GM13976 (cell line): ENCODE measurements at regions not wholly inside any gene's neighbourhood (a gene's known extent, or its start where the extent isn't known, plus 50 kb on each side); places are given as distances from the start of the nearest gene placed in this dataset.

Experiments used
- DNase-seq: peaks from one replicate; pipeline ENCODE4 v3.0.0; 2012; ENCODE audit warnings: low spot score
- in situ Hi-C: fragments of 300-500 bp; cut with MboI; formaldehyde crosslinking; loops from one replicate; pipeline ENCODE4 v1.12.0; 2022; ENCODE audit warnings: low sequenced_read_pairs, mixed read lengths, inconsistent platforms; ENCODE audit not compliant: unreplicated experiment
- TF ChIP-seq, protein P1 (sequence below): IDR thresholded peaks from 2 replicates; pipeline ENCODE4 v1.5.1; 2012; ENCODE audit warnings: borderline replicate concordance, mild to moderate bottlenecking; ENCODE audit not compliant: insufficient read depth; ENCODE audit errors: extremely low read depth, missing control alignments, control extremely low read depth

DNA sequence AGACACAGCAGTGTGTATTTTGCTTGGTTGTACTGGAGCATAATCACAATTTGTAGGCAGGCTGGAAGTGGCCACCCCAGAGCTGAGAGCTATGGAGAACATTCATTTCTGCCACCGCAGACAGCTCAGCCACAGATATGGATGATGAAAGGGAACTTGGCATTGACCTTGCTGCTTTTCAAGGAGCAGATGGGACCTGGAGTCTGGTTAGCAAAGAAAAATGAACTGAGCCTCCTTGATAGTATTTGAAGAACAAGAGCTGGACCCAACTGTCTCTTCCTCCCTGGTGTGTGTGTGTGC, 395.2 kb upstream of the ZNF462 start:
- TF ChIP-seq, protein P1, sequence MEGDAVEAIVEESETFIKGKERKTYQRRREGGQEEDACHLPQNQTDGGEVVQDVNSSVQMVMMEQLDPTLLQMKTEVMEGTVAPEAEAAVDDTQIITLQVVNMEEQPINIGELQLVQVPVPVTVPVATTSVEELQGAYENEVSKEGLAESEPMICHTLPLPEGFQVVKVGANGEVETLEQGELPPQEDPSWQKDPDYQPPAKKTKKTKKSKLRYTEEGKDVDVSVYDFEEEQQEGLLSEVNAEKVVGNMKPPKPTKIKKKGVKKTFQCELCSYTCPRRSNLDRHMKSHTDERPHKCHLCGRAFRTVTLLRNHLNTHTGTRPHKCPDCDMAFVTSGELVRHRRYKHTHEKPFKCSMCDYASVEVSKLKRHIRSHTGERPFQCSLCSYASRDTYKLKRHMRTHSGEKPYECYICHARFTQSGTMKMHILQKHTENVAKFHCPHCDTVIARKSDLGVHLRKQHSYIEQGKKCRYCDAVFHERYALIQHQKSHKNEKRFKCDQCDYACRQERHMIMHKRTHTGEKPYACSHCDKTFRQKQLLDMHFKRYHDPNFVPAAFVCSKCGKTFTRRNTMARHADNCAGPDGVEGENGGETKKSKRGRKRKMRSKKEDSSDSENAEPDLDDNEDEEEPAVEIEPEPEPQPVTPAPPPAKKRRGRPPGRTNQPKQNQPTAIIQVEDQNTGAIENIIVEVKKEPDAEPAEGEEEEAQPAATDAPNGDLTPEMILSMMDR: no peak
- in situ Hi-C loops: no loop called here
- no peak for DNase-seq

DNA sequence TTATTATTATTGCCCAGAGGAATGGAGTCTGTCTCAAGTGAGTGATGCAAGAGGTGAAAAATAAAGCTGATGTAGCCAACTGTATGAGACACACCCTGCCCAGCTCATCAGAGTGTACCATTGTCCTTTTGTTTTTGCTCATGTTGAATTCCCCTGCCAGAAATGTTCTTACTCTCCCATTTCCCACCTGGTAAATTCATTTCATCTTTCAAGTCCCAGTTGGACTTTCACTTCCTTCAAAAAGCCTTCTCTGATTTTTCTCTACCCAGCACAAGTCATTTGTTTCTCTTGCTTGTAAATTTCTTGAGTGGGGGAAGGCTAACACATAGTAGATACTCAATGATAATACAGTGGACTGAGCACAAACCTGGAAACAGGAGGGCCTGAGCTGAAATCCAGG, 394.5 kb upstream of the ZNF462 start:
- TF ChIP-seq, protein P1: no peak
- in situ Hi-C loops: no loop called here
- no peak for DNase-seq

DNA sequence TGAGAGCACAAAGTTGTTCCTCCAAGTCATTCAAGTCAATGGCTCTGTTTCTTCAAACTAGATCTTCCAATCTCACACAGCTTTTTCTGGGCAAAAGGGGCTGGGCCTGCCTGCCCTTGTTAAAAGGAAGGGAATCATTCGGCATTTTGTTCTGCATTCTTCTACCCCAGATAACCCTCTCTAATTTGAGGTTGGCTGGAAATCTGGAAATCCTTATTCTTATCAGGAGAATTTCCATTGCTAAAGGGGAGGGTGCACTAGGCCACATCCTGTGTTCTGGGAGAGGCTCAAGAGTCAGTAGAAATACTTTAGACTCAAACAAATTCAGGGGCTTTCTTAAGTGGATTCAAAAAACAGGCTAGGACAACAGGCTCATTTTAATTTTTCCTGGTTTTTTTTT, 384.7 kb upstream of the ZNF462 start:
- TF ChIP-seq, protein P1: no peak
- DNase-seq: no peak
- in situ Hi-C loops: no loop called here

DNA sequence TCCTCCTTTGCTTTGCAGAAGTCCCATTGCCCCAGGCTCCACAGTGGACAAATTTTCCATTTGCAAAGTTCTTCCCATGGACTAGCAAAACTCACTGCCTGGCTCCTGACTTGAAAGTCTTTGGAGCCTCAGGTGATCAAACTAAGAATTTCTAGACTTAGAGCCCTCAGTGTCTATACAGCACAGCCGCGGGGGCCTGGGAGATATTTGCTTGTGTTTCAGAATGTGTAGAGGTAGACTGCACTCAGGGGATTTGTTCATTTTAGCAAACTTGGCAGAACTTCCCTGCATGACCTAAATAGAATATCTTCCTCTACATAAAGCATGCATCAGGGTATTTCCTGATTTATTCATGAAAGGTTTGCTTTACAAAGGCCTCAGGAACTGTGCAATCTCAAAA, 384.2 kb upstream of the ZNF462 start:
- in situ Hi-C loops: no loop called here
- TF ChIP-seq, protein P1: no peak
- no peak for DNase-seq

DNA sequence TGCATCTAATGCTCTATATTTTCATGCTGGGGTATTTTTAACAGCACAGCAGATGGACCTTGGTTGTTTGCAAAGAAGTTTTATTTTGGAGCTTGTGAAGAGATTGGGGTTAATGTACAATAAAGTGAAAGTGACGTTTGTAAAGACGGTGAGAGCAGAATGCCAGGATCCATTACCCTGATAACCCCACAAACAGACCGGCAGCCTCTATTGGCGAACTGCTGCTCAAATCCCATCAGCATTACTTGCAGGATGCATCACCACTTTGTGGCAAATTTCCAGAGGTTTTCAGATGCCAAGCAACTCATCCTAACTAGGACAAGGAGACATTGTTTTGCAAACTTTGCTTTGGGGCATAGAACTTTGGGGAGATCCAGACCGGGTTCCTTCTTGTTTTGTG, 383.3 kb upstream of the ZNF462 start:
- DNase-seq: no peak
- in situ Hi-C loops: no loop called here
- TF ChIP-seq, protein P1: no peak

DNA sequence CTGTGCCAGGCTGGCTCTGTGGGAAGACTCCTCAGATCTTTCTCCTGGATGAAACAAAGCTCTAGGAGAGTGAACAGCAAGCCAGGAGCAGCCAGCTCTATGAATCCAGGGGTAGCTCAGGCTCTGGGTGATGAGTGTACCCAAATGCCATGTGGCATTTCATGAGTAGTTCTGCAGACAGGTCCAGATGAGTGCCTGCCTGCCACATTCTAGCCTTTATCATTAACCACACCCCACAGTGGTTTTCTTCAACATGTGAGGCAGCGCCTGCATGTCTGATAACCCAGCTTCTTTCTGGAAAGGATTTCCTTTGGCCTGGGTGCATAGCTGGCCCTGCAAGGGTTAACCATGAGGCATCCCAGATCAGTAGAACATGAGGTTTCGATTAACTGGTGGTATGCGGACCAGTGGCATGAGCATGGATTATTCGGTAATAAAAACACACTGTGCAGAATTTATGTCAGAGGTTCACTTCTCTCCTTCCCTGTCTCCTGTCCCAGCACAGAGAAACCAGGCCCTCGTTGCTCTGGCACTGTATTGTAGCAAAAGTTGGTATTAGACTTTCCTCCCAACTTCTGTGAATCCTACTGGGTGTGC, 381.9 kb upstream of the ZNF462 start:
- DNase-seq: no peak
- TF ChIP-seq, protein P1: no peak
- in situ Hi-C loops: no loop called here

DNA sequence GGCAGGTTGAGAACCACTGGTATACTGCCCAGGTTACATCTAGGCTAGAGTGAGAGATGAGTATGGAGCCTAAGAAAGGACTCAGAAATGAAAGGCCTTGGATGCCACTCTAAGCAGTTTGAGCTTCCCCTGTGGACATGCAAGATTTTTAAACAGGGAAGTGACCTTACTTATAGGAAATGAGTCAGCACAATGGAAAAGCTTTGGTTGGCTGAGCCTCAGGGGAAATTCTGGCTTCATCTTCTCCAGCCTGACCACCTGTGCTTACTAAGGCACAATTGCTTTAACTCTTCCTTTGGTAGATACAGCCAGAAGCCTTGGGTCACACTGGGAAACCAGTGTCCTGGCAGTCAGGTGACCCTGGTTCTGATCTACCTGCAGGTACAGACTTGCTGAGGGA, 380.2 kb upstream of the ZNF462 start:
- in situ Hi-C loops: no loop called here
- TF ChIP-seq, protein P1: no peak
- no peak for DNase-seq
